ENCODE measurements at regions not wholly inside any gene's neighbourhood (a gene's known extent, or its start where the extent isn't known, plus 50 kb on each side); places are given as distances from the start of the nearest gene placed in this dataset.

DNA sequence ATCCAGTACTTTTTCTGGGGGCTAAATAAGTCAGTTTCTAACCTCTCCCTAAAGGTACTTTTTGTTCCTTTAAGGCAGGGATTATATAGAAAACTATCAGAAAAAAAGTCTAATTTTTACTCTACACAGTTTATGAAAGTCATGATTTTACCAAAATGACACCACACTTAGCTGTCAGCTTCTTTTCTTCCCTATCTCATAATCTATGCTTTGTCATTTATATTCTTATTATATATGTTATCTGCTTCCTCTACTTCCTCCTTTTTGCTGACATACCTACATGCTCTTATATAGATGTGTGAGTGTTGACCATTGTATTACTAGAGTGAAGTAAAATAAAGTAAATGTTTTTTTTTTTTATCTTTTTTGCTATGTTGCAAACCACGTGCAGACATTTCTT lies 203.9 kb upstream of the CHRM2 start:
- no peak for DNase-seq
- no peaks in the 10 kb centered on the region for H3K9me2 ChIP-seq (ENCODE audit: insufficient read depth)
- intact Hi-C loops (cut with micrococcal nuclease; ENCODE audit: unreplicated experiment), result no loop called here
- no peaks in the 10 kb centered on the region for H3K36me3 ChIP-seq (ENCODE audit: low read depth)
- CTCF ChIA-PET, result no interaction called here
- no peak for TF ChIP-seq EZH2 (IDR thresholded peaks at IDR 0.05; ENCODE audit: low read depth)
- TF ChIP-seq, protein P1, sequence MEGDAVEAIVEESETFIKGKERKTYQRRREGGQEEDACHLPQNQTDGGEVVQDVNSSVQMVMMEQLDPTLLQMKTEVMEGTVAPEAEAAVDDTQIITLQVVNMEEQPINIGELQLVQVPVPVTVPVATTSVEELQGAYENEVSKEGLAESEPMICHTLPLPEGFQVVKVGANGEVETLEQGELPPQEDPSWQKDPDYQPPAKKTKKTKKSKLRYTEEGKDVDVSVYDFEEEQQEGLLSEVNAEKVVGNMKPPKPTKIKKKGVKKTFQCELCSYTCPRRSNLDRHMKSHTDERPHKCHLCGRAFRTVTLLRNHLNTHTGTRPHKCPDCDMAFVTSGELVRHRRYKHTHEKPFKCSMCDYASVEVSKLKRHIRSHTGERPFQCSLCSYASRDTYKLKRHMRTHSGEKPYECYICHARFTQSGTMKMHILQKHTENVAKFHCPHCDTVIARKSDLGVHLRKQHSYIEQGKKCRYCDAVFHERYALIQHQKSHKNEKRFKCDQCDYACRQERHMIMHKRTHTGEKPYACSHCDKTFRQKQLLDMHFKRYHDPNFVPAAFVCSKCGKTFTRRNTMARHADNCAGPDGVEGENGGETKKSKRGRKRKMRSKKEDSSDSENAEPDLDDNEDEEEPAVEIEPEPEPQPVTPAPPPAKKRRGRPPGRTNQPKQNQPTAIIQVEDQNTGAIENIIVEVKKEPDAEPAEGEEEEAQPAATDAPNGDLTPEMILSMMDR (conservative IDR thresholded peaks at IDR 0.05), result no peak
- no peak overlapping the region for H3K4me3 ChIP-seq
- H3K4me2 ChIP-seq, result no peak overlapping the region
- no peaks in the 10 kb centered on the region for H3K4me1 ChIP-seq (replicated peaks; ENCODE audit: insufficient read depth)
- H3K27me3 ChIP-seq (ENCODE audit: insufficient read depth, low read depth), result no peaks in the 10 kb centered on the region
- no peaks in the 10 kb centered on the region for H4K20me1 ChIP-seq (ENCODE audit: insufficient read depth)
- H2AFZ ChIP-seq, result no peak overlapping the region
- no peaks in the 10 kb centered on the region for H3F3A ChIP-seq (ENCODE audit: insufficient read depth, low read depth)
- H3K9me3 ChIP-seq (ENCODE audit: insufficient read depth, low read depth), result no peaks in the 10 kb centered on the region
- H3K27ac ChIP-seq, result no peak overlapping the region
- POLR2A ChIA-PET (ENCODE audit: unreplicated experiment), result no interaction called here
- BruUV-seq (replicated peaks), result no TSS peak
- no peaks in the 10 kb centered on the region for H3K79me2 ChIP-seq (ENCODE audit: low read depth)

DNA sequence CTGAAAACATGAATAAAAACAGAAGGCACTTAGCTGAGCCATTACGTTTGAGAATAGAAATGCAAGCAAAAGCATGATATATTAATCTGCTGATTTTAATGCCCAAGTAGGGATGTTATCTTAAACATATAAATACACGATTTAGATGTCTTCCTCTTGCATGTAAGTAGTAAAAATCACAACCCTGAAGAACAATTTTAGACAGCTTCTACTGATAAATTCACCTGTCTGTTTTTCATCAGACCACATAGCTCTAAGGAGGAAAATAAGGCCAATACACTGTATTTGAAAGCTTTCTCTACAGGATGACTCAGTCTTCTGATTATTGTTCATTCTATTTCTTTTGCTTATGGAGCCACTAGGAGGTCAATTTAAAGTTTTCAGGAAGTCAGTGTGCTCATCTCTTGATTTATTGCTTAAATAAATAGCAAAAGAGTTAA lies 210.9 kb upstream of the CHRM2 start:
- no peaks in the 10 kb centered on the region for H4K20me1 ChIP-seq (ENCODE audit: insufficient read depth)
- no TSS peak for BruUV-seq (replicated peaks)
- H3K36me3 ChIP-seq (ENCODE audit: low read depth), result no peaks in the 10 kb centered on the region
- no peaks in the 10 kb centered on the region for H3K27me3 ChIP-seq (ENCODE audit: insufficient read depth, low read depth)
- no peak overlapping the region for H3K4me3 ChIP-seq
- no peak for DNase-seq
- ChIA-PET CTCF (no interaction called here), POLR2A (ENCODE audit: unreplicated experiment) (no interaction called here)
- no peak for TF ChIP-seq EZH2 (IDR thresholded peaks at IDR 0.05; ENCODE audit: low read depth)
- TF ChIP-seq, protein P1 (conservative IDR thresholded peaks at IDR 0.05), result no peak
- H3K4me1 ChIP-seq (replicated peaks; ENCODE audit: insufficient read depth), result no peaks in the 10 kb centered on the region
- no peaks in the 10 kb centered on the region for H3K79me2 ChIP-seq (ENCODE audit: low read depth)
- no peak overlapping the region for H3K4me2 ChIP-seq
- H3K9me2 ChIP-seq (ENCODE audit: insufficient read depth), result no peaks in the 10 kb centered on the region
- H3K27ac ChIP-seq, result no peak overlapping the region
- no peak overlapping the region for H2AFZ ChIP-seq
- intact Hi-C loops (cut with micrococcal nuclease; ENCODE audit: unreplicated experiment), result no loop called here
- H3F3A ChIP-seq (ENCODE audit: insufficient read depth, low read depth), result no peaks in the 10 kb centered on the region
- no peaks in the 10 kb centered on the region for H3K9me3 ChIP-seq (ENCODE audit: insufficient read depth, low read depth)

DNA sequence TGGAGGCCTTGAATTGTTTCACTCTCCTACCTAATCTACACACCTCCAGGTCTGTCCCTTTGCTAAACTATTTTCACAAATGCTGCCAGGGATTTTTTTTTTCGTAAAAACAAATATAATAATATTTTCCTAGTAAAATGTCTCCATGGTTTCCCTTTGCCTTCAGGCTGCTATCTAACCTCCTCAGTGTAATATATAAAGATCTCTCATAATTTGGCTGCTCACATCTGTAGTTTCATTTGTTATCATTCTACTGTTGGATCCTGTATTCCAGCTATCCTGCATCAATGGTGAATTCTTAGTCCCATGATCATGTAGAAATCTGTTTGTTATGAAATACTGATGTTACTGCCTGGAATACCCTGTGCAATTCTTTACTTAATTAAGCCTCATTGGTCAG lies 211.9 kb upstream of the CHRM2 start:
- H3K9me3 ChIP-seq (ENCODE audit: insufficient read depth, low read depth), result no peaks in the 10 kb centered on the region
- H3K27me3 ChIP-seq (ENCODE audit: insufficient read depth, low read depth), result no peaks in the 10 kb centered on the region
- H3K4me3 ChIP-seq, result no peak overlapping the region
- ChIA-PET CTCF (no interaction called here), POLR2A (ENCODE audit: unreplicated experiment) (no interaction called here)
- H3K27ac ChIP-seq, result no peak overlapping the region
- H3K4me2 ChIP-seq, result no peak overlapping the region
- no TSS peak for BruUV-seq (replicated peaks)
- no peak for DNase-seq
- intact Hi-C loops (cut with micrococcal nuclease; ENCODE audit: unreplicated experiment), result no loop called here
- H2AFZ ChIP-seq, result no peak overlapping the region
- no peaks in the 10 kb centered on the region for H4K20me1 ChIP-seq (ENCODE audit: insufficient read depth)
- no peaks in the 10 kb centered on the region for H3K79me2 ChIP-seq (ENCODE audit: low read depth)
- no peaks in the 10 kb centered on the region for H3F3A ChIP-seq (ENCODE audit: insufficient read depth, low read depth)
- H3K4me1 ChIP-seq (replicated peaks; ENCODE audit: insufficient read depth), result no peaks in the 10 kb centered on the region
- no peaks in the 10 kb centered on the region for H3K9me2 ChIP-seq (ENCODE audit: insufficient read depth)
- TF ChIP-seq, protein P1 (conservative IDR thresholded peaks at IDR 0.05), result no peak
- TF ChIP-seq EZH2 (IDR thresholded peaks at IDR 0.05; ENCODE audit: low read depth), result no peak
- H3K36me3 ChIP-seq (ENCODE audit: low read depth), result no peaks in the 10 kb centered on the region

All from PC-9 (cell line).